ENCODE measurements at regions not wholly inside any gene's neighbourhood (a gene's known extent, or its start where the extent isn't known, plus 50 kb on each side); places are given as distances from the start of the nearest gene placed in this dataset.

GRCh38 chr18:30485078-30485477 lies 557.5 kb downstream of the DSC3 start:
- H3K4me3 ChIP-seq (ENCODE audit: low read depth, low read length), result no peak overlapping the region
- DNase-seq (ENCODE audit: low read depth), result no peak
- TF ChIP-seq CTCF (IDR thresholded peaks at IDR 0.05; ENCODE audit: insufficient read depth, low read depth, low read length, missing control alignments), result no peak

GRCh38 chr18:30481871-30482270 lies 560.7 kb downstream of the DSC3 start:
- TF ChIP-seq CTCF (IDR thresholded peaks at IDR 0.05; ENCODE audit: insufficient read depth, low read depth, low read length, missing control alignments), result no peak
- H3K4me3 ChIP-seq (ENCODE audit: low read depth, low read length), result no peak overlapping the region
- DNase-seq (ENCODE audit: low read depth), result no peak

DNA sequence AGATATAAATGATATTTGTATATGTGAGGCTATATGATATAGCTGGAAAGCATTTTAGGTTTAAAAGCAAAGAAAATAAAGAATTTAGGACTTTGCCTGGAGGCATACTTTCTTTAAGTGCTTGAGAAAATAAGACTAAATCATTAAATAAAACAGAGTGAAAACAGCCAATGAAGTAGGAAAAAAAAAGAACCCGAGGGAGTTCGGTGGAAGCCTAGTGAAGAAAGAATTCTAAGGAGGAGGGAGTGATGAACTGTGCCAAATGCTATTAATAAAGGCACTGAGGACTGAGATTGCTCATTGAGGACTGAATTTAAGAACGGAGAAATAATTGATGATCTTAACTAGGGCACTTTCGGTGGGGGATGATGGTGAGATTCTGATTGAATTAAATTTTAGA lies 573.5 kb downstream of the DSC3 start:
- no peak overlapping the region for H3K4me3 ChIP-seq (ENCODE audit: low read depth, low read length)
- no peak for DNase-seq (ENCODE audit: low read depth)
- TF ChIP-seq CTCF (IDR thresholded peaks at IDR 0.05; ENCODE audit: insufficient read depth, low read depth, low read length, missing control alignments), result no peak

- no peak for DNase-seq (ENCODE audit: low read depth)
- no peak overlapping the region for H3K4me3 ChIP-seq (ENCODE audit: low read depth, low read length)
- no peak for TF ChIP-seq CTCF (IDR thresholded peaks at IDR 0.05; ENCODE audit: insufficient read depth, low read depth, low read length, missing control alignments)
These were observed 577.4 kb downstream of the DSC3 start for GRCh38 chr18:30465096-30465495.

- no peak overlapping the region for H3K4me3 ChIP-seq (ENCODE audit: low read depth, low read length)
- no peak for TF ChIP-seq CTCF (IDR thresholded peaks at IDR 0.05; ENCODE audit: insufficient read depth, low read depth, low read length, missing control alignments)
- DNase-seq (ENCODE audit: low read depth), result no peak
These were observed 585.4 kb downstream of the DSC3 start for GRCh38 chr18:30457156-30457555.

GRCh38 chr18:30455741-30456140 lies 586.8 kb downstream of the DSC3 start:
- no peak for DNase-seq (ENCODE audit: low read depth)
- no peak overlapping the region for H3K4me3 ChIP-seq (ENCODE audit: low read depth, low read length)
- TF ChIP-seq CTCF (IDR thresholded peaks at IDR 0.05; ENCODE audit: insufficient read depth, low read depth, low read length, missing control alignments), result no peak

- no peak for DNase-seq (ENCODE audit: low read depth)
- no peak overlapping the region for H3K4me3 ChIP-seq (ENCODE audit: low read depth, low read length)
- TF ChIP-seq CTCF (IDR thresholded peaks at IDR 0.05; ENCODE audit: insufficient read depth, low read depth, low read length, missing control alignments), result no peak
These were observed 587.6 kb downstream of the DSC3 start for GRCh38 chr18:30454920-30455319.

All from GM12865 (cell line).